Liver (tissue), 3 donors: ENCODE measurements at regions not wholly inside any gene's neighbourhood (a gene's known extent, or its start where the extent isn't known, plus 50 kb on each side); places are given as distances from the start of the nearest gene placed in this dataset.

Source experiments
- ATF3 ChIP-seq: IDR thresholded peaks from 2 replicates; pipeline ENCODE4 v1.6.1; 2016; ENCODE audit warnings: antibody characterized with exemption
- FOXA2 ChIP-seq: IDR thresholded peaks from 2 replicates; pipeline ENCODE4 v1.6.1; 2016; ENCODE audit warnings: antibody characterized with exemption
- JUND ChIP-seq, 2 donors: IDR thresholded peaks; 2 replicates each; pipeline ENCODE4 v1.6.1; 2016; ENCODE audit warnings: antibody characterized with exemption in 2 of 2
- MAX ChIP-seq: IDR thresholded peaks from 2 replicates; pipeline ENCODE4 v1.6.1; 2016; ENCODE audit warnings: antibody characterized with exemption
- RAD21 ChIP-seq, 2 donors: IDR thresholded peaks; 2 replicates each; pipeline ENCODE4 v1.6.1; 2016; ENCODE audit warnings: antibody characterized with exemption in 2 of 2, mild to moderate bottlenecking in 2 of 2
- SP1 ChIP-seq: IDR thresholded peaks from 2 replicates; pipeline ENCODE4 v1.6.1; 2018; ENCODE audit warnings: antibody characterized with exemption, mild to moderate bottlenecking
- TAF1 ChIP-seq: conservative IDR thresholded peaks from 2 replicates; pipeline ENCODE4 v1.6.1; 2016; ENCODE audit warnings: antibody characterized with exemption, mild to moderate bottlenecking
- YY1 ChIP-seq: IDR thresholded peaks from 2 replicates; pipeline ENCODE4 v1.6.1; 2016; ENCODE audit warnings: antibody characterized with exemption, mild to moderate bottlenecking
- ZBTB33 ChIP-seq: IDR thresholded peaks from 2 replicates; pipeline ENCODE4 v1.6.1; 2016; ENCODE audit warnings: antibody characterized with exemption
- TF ChIP-seq, protein P1 (sequence below): fragments of 150-350 bp; IDR thresholded peaks from 2 replicates; pipeline ENCODE4 v1.5.1; 2017; ENCODE audit warnings: improper control_type of control experiment, low read depth, low read length; ENCODE audit not compliant: missing input control
- TF ChIP-seq, protein P2 (sequence below): IDR thresholded peaks from 2 replicates; pipeline ENCODE4 v1.6.1; 2016; ENCODE audit warnings: antibody characterized with exemption, mild to moderate bottlenecking
- donor health status: healthy.
- donor health status: healthy.

DNA sequence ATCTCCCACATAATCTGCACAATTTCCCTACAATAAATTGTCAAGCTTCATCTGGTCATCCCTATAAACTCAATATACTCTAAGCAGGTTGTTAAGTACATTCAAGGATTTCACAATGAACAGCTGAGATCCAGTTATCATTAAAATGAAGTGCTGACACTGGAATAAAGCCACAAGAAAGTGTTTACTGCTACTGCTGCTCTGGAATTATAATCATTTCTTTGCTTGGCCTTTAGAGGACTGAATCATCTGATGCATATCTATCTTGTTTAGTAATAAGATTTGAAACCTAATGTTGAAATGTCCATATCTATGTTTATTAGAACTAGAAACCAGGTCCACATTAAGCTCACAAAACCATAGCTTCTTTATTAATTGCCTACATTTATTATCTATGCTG is 338.6 kb upstream of the ZFP42 start:
- TF ChIP-seq, protein P1, sequence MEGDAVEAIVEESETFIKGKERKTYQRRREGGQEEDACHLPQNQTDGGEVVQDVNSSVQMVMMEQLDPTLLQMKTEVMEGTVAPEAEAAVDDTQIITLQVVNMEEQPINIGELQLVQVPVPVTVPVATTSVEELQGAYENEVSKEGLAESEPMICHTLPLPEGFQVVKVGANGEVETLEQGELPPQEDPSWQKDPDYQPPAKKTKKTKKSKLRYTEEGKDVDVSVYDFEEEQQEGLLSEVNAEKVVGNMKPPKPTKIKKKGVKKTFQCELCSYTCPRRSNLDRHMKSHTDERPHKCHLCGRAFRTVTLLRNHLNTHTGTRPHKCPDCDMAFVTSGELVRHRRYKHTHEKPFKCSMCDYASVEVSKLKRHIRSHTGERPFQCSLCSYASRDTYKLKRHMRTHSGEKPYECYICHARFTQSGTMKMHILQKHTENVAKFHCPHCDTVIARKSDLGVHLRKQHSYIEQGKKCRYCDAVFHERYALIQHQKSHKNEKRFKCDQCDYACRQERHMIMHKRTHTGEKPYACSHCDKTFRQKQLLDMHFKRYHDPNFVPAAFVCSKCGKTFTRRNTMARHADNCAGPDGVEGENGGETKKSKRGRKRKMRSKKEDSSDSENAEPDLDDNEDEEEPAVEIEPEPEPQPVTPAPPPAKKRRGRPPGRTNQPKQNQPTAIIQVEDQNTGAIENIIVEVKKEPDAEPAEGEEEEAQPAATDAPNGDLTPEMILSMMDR: no peak
- TF ChIP-seq ATF3 (no peak), RAD21 (IDR thresholded peaks at IDR 0.05) (no peak), TAF1 (no peak), SP1 (no peak), FOXA2 (no peak), MAX (no peak), YY1 (no peak), ZBTB33 (no peak), JUND (IDR thresholded peaks at IDR 0.05) (no peak)
- TF ChIP-seq, protein P2, sequence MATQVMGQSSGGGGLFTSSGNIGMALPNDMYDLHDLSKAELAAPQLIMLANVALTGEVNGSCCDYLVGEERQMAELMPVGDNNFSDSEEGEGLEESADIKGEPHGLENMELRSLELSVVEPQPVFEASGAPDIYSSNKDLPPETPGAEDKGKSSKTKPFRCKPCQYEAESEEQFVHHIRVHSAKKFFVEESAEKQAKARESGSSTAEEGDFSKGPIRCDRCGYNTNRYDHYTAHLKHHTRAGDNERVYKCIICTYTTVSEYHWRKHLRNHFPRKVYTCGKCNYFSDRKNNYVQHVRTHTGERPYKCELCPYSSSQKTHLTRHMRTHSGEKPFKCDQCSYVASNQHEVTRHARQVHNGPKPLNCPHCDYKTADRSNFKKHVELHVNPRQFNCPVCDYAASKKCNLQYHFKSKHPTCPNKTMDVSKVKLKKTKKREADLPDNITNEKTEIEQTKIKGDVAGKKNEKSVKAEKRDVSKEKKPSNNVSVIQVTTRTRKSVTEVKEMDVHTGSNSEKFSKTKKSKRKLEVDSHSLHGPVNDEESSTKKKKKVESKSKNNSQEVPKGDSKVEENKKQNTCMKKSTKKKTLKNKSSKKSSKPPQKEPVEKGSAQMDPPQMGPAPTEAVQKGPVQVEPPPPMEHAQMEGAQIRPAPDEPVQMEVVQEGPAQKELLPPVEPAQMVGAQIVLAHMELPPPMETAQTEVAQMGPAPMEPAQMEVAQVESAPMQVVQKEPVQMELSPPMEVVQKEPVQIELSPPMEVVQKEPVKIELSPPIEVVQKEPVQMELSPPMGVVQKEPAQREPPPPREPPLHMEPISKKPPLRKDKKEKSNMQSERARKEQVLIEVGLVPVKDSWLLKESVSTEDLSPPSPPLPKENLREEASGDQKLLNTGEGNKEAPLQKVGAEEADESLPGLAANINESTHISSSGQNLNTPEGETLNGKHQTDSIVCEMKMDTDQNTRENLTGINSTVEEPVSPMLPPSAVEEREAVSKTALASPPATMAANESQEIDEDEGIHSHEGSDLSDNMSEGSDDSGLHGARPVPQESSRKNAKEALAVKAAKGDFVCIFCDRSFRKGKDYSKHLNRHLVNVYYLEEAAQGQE: no peak
